H1 (cell line): ENCODE measurements at regions not wholly inside any gene's neighbourhood (a gene's known extent, or its start where the extent isn't known, plus 50 kb on each side); places are given as distances from the start of the nearest gene placed in this dataset.
A peak's percentile ranks its signal among the peaks of the same experiment; 100 is the strongest.

ENCODE experiments used
- CTCF ChIA-PET: fragments of 300-600 bp; sonication (Branson Sonifier 250); formaldehyde crosslinking; loops from one replicate; lab custom pipeline; 2021; ENCODE audit not compliant: partially characterized antibody; lab: Charles Lee
- POLR2A ChIA-PET: fragments of 300-600 bp; sonication (Branson Sonifier 250); formaldehyde crosslinking; loops from one replicate; lab custom pipeline; 2021; ENCODE audit warnings: inconsistent platforms; ENCODE audit not compliant: partially characterized antibody; lab: Charles Lee
- DNase-seq, 2 experiments: peaks; one replicate each; pipeline versions ENCODE4 v3.0.0 to v3.0.0-alpha.2; 2010 to 2022; ENCODE audit warnings: low spot score in 2 of 2, low read depth in 1 of 2, mixed read lengths in 1 of 2
- FAIRE-seq: peaks from 2 replicates; lab custom pipeline; 2011; peaks lifted over from hg19 to GRCh38; lab: Jason Lieb, UNC
- H2AFZ ChIP-seq: 2 replicates; pipeline ENCODE4 v1.8.1; 2012; ENCODE audit warnings: low read length, inconsistent platforms
- H2AK5ac ChIP-seq: 2 replicates; pipeline ENCODE4 v1.6.1; 2013; ENCODE audit warnings: low read depth, low read length
- H2BK120ac ChIP-seq: replicated peaks from 2 replicates; pipeline ENCODE3; 2013; ENCODE audit warnings: low read depth, low read length, inconsistent platforms
- H2BK12ac ChIP-seq: 2 replicates; pipeline ENCODE4 v1.6.1; 2013; ENCODE audit warnings: low read depth, low read length
- H2BK15ac ChIP-seq: 2 replicates; pipeline ENCODE4 v1.6.1; 2013; ENCODE audit warnings: low read length
- H2BK20ac ChIP-seq: 2 replicates; pipeline ENCODE4 v1.6.1; 2013; ENCODE audit warnings: low read length
- H2BK5ac ChIP-seq: 2 replicates; pipeline ENCODE4 v1.6.1; 2013; ENCODE audit warnings: low read depth, low read length
- H3K14ac ChIP-seq: 2 replicates; pipeline ENCODE4 v1.6.1; 2013; ENCODE audit warnings: inconsistent platforms; ENCODE audit not compliant: insufficient read length
- H3K18ac ChIP-seq: 2 replicates; pipeline ENCODE4 v1.6.1; 2013; ENCODE audit warnings: low read length; ENCODE audit errors: extremely low read depth
- H3K23ac ChIP-seq: 2 replicates; pipeline ENCODE4 v1.6.1; 2013; ENCODE audit warnings: inconsistent platforms; ENCODE audit not compliant: insufficient read length
- H3K23me2 ChIP-seq: 2 replicates; pipeline ENCODE4 v1.6.1; 2013; ENCODE audit warnings: low read depth, low read length
- H3K27ac ChIP-seq: 2 replicates; pipeline ENCODE4 v1.6.1; 2011; ENCODE audit warnings: low read depth, low read length, inconsistent platforms
- H3K27me3 ChIP-seq, 4 experiments: replicated peaks in 1 of 4; 1 replicate in 1 of 4; 2 replicates in 3 of 4; pipeline versions ENCODE4 v1.6.1 to v1.8.1; 2011 to 2013; ENCODE audit warnings: low read length in 3 of 4, mild to moderate bottlenecking in 3 of 4, inconsistent platforms in 2 of 4, mixed read lengths in 2 of 4, moderate library complexity in 1 of 4; ENCODE audit not compliant: control insufficient read depth in 3 of 4, insufficient read depth in 3 of 4; ENCODE audit errors: extremely low read depth in 1 of 4
- H3K36me3 ChIP-seq, 4 experiments: 2 replicates each; pipeline versions ENCODE4 v1.6.1 to v1.8.1; 2011 to 2013; ENCODE audit warnings: mild to moderate bottlenecking in 4 of 4, low read length in 3 of 4, moderate library complexity in 2 of 4, control low read depth in 1 of 4, inconsistent platforms in 1 of 4; ENCODE audit not compliant: insufficient read depth in 4 of 4, control insufficient read depth in 2 of 4
- H3K4ac ChIP-seq: replicated peaks from 2 replicates; pipeline ENCODE3; 2013; ENCODE audit warnings: low read length, low read depth, mixed read lengths, inconsistent platforms; ENCODE audit not compliant: insufficient read length
- H3K4me1 ChIP-seq, 4 experiments: replicated peaks in 1 of 4; 1 replicate in 1 of 4; 2 replicates in 3 of 4; pipeline versions ENCODE4 v1.6.1 to v1.8.1; 2011 to 2013; ENCODE audit warnings: low read length in 3 of 4, inconsistent platforms in 2 of 4, mixed read lengths in 1 of 4; ENCODE audit not compliant: insufficient read depth in 4 of 4, control insufficient read depth in 3 of 4
- H3K4me2 ChIP-seq, 2 experiments: 2 replicates each; pipeline versions ENCODE4 v1.6.1 to v1.8.1; 2011 to 2013; ENCODE audit warnings: low read depth in 2 of 2, low read length in 2 of 2, control low read depth in 1 of 2, inconsistent platforms in 1 of 2, mild to moderate bottlenecking in 1 of 2; ENCODE audit not compliant: insufficient read depth in 1 of 2
- H3K4me3 ChIP-seq, 4 experiments: fragments of 200-600, 300-600 bp in 1 of 4; sonication (generic), shearing (Covaris generic), sonication (Bioruptor Twin) in 1 of 4; 2 replicates each; pipeline versions ENCODE4 v1.5.1 to v1.8.1; 2011 to 2016; ENCODE audit warnings: low read length in 4 of 4, low read depth in 3 of 4, control low read depth in 2 of 4, inconsistent platforms in 2 of 4, mild to moderate bottlenecking in 2 of 4, mixed read lengths in 1 of 4, moderate library complexity in 1 of 4; ENCODE audit not compliant: insufficient read depth in 2 of 4; ENCODE audit errors: extremely low read depth in 1 of 4
- H3K56ac ChIP-seq: replicated peaks from 2 replicates; pipeline ENCODE3; 2013; ENCODE audit warnings: low read depth, mild to moderate bottlenecking, mixed read lengths, low read length, inconsistent platforms; ENCODE audit not compliant: insufficient read length
- H3K79me1 ChIP-seq: 2 replicates; pipeline ENCODE4 v1.6.1; 2013; ENCODE audit warnings: low read depth, low read length, control low read depth
- H3K79me2 ChIP-seq, 2 experiments: 2 replicates each; pipeline versions ENCODE4 v1.6.1 to v1.8.1; 2012 to 2013; ENCODE audit warnings: low read length in 2 of 2, mild to moderate bottlenecking in 2 of 2, inconsistent platforms in 1 of 2; ENCODE audit not compliant: insufficient read depth in 2 of 2, control insufficient read depth in 1 of 2
- H3K9ac ChIP-seq, 4 experiments: replicated peaks in 1 of 4; 1 replicate in 1 of 4; 2 replicates in 3 of 4; pipeline versions ENCODE4 v1.6.1 to v1.8.1; 2011 to 2013; ENCODE audit warnings: low read depth in 3 of 4, low read length in 3 of 4, control low read depth in 2 of 4, mild to moderate bottlenecking in 2 of 4, moderate library complexity in 2 of 4, inconsistent platforms in 1 of 4; ENCODE audit errors: extremely low read depth in 1 of 4
- H3K9me3 ChIP-seq, 2 experiments: 2 replicates each; pipeline versions ENCODE4 v1.6.1 to v1.8.1; 2012 to 2013; ENCODE audit warnings: mild to moderate bottlenecking in 2 of 2, moderate library complexity in 2 of 2, control low read depth in 1 of 2, inconsistent platforms in 1 of 2, low read depth in 1 of 2, low read length in 1 of 2, mixed read lengths in 1 of 2; ENCODE audit not compliant: insufficient read depth in 2 of 2
- H4K20me1 ChIP-seq, 2 experiments: replicated peaks in 1 of 2; 2 replicates each; pipeline versions ENCODE3 to v1.8.1; 2011 to 2013; ENCODE audit warnings: inconsistent platforms in 2 of 2, low read length in 2 of 2, mild to moderate bottlenecking in 1 of 2; ENCODE audit not compliant: insufficient read depth in 2 of 2, control insufficient read depth in 1 of 2
- H4K5ac ChIP-seq: 2 replicates; pipeline ENCODE4 v1.6.1; 2013; ENCODE audit warnings: low read length, low read depth, mixed read lengths, inconsistent platforms; ENCODE audit not compliant: insufficient read length
- H4K8ac ChIP-seq: 2 replicates; pipeline ENCODE4 v1.8.0; 2013; ENCODE audit warnings: mild to moderate bottlenecking, moderate library complexity, low read length, inconsistent platforms; ENCODE audit not compliant: insufficient read depth; ENCODE audit errors: extremely low read depth
- H4K91ac ChIP-seq: replicated peaks from 2 replicates; pipeline ENCODE3; 2013; ENCODE audit warnings: low read length, mixed read lengths, inconsistent platforms; ENCODE audit not compliant: insufficient read length
- CREB1 ChIP-seq: IDR thresholded peaks from 2 replicates; pipeline ENCODE4 v1.6.1; 2012; ENCODE audit warnings: inconsistent platforms
- EP300 ChIP-seq, 2 experiments: IDR thresholded peaks; 1 replicate in 1 of 2; 2 replicates in 1 of 2; pipeline ENCODE4 v1.6.1; 2011 to 2012; ENCODE audit warnings: low read depth in 2 of 2, low read length in 2 of 2, mild to moderate bottlenecking in 2 of 2, borderline replicate concordance in 1 of 2, inconsistent platforms in 1 of 2, moderate library complexity in 1 of 2
- FOSL1 ChIP-seq: IDR thresholded peaks from 2 replicates; pipeline ENCODE4 v1.6.1; 2011; ENCODE audit warnings: mild to moderate bottlenecking, low read depth, low read length, moderate library complexity; ENCODE audit not compliant: insufficient read depth
- HDAC6 ChIP-seq: IDR thresholded peaks from one replicate; pipeline ENCODE4 v1.7.1; 2012; ENCODE audit warnings: low read depth, mild to moderate bottlenecking, inconsistent platforms, low read length, moderate library complexity
- KDM1A ChIP-seq: fragments of 200-600, 300-600 bp; sonication (generic); IDR thresholded peaks from 2 replicates; pipeline ENCODE4 v1.7.1; 2016; ENCODE audit warnings: mild to moderate bottlenecking, low read length, borderline replicate concordance
- MAFK ChIP-seq: IDR thresholded peaks from 2 replicates; pipeline ENCODE4 v1.6.1; 2012; ENCODE audit warnings: low read depth, mild to moderate bottlenecking, improper control_type of control experiment, low read length
- RNF2 ChIP-seq: fragments of 200-900, 300-1000 bp; sonication (generic); IDR thresholded peaks from 2 replicates; pipeline ENCODE4 v1.7.1; 2016; ENCODE audit warnings: borderline replicate concordance, low read depth, mild to moderate bottlenecking, antibody characterized with exemption, low read length; ENCODE audit not compliant: poor library complexity, severe bottlenecking; ENCODE audit errors: missing control alignments
- RXRA ChIP-seq: IDR thresholded peaks from 2 replicates; pipeline ENCODE4 v1.6.1; 2011; ENCODE audit warnings: low read depth, mild to moderate bottlenecking, low read length, moderate library complexity; ENCODE audit not compliant: insufficient read depth
- WGBS, 2 experiments: shearing (Covaris generic) in 1 of 2; methylation state at CpG; one replicate each; pipeline versions ENCODE4 v1.1.6 to v1.1.7; 2013 to 2015; ENCODE audit warnings: low lambda C conversion rate in 2 of 2, mixed read lengths in 2 of 2, inconsistent platforms in 1 of 2, low coverage in 1 of 2, missing lambda C conversion rate in 1 of 2; ENCODE audit not compliant: insufficient replicate concordance in 2 of 2, insufficient coverage in 1 of 2, insufficient read length in 1 of 2; ENCODE audit errors: extremely low coverage in 1 of 2, missing lambda C conversion rate in 1 of 2; 5-methylcytosine and 5-hydroxymethylcytosine counted together
- TF ChIP-seq, protein P1 (sequence below): IDR thresholded peaks from 2 replicates; pipeline ENCODE4 v1.6.1; 2011; ENCODE audit warnings: low read length, improper control_type of control experiment
- TF ChIP-seq, protein P2 (sequence below): IDR thresholded peaks from 2 replicates; pipeline ENCODE4 v1.6.1; 2012; ENCODE audit warnings: low read length, inconsistent platforms

DNA sequence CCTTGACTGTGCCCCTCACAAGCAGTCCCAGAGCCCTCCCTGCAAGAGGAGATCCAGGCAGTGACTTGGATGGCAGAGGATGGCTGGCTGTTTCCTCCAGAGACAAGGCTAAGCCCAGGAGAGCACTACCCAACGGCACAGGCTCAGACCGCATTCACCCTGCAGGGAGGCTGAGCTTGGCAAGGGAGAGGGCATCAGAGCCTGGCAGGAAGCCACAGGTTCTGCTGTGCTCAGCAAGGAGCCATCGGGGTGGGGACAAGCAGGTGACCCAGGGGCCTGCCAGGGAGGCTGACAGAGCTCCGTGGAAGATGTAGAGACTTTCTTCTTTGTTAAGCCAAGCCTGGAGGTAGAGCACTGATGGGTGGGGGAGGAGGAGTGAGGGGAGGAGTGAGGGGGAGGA, 159.2 kb upstream of the CST7 start:
- FAIRE-seq (no peak), DNase-seq (no peak)
- H3K18ac ChIP-seq: no peak overlapping the region
- H3K56ac ChIP-seq: no peak overlapping the region
- H2BK120ac ChIP-seq: no peak overlapping the region
- no peaks in the 10 kb centered on the region for H3K9me3 ChIP-seq
- no peak overlapping the region for H4K8ac ChIP-seq
- H3K4ac ChIP-seq: no peak overlapping the region
- H3K23ac ChIP-seq: no peak overlapping the region
- H3K4me3 ChIP-seq: no peak overlapping the region
- no peak overlapping the region; the same call in 1 of the 2 replicates for H2BK12ac ChIP-seq
- CTCF ChIA-PET: interaction anchor here (1.4 to 2.6 kb wide), 5 partner anchors 11 to 389 kb away, joined by 3 to 13 read pairs (median 11); no protein-coding TSS in a partner anchor
- H3K79me2 ChIP-seq: no peaks in the 10 kb centered on the region
- no peak overlapping the region for H3K14ac ChIP-seq
- no peak overlapping the region for H3K9ac ChIP-seq
- no peak overlapping the region for H3K27ac ChIP-seq
- H3K36me3 ChIP-seq: no peaks in the 10 kb centered on the region
- no peaks in the 10 kb centered on the region for H3K23me2 ChIP-seq
- H2BK5ac ChIP-seq: no peak overlapping the region
- H2BK15ac ChIP-seq: peak overlapping the region; percentile 40; the same call in 1 of the 2 replicates
- H4K20me1 ChIP-seq: no peaks in the 10 kb centered on the region
- H2BK20ac ChIP-seq: no peak overlapping the region
- peaks cover 0 to 9% (median 5%) of the 10 kb centered on the region in 4 experiments; a peak in 3 of 7 replicates for H3K4me1 ChIP-seq
- H4K91ac ChIP-seq: peak overlapping the region; percentile 34
- POLR2A ChIA-PET: no interaction called here
- H3K27me3 ChIP-seq: no peaks in the 10 kb centered on the region
- no peak overlapping the region for H4K5ac ChIP-seq
- no peaks in the 10 kb centered on the region for H3K79me1 ChIP-seq
- peak overlapping the region; percentile 58; the same call in 1 of the 2 replicates for H2AFZ ChIP-seq
- 76% methylated on average over 4 of the region's 4 CpGs; no CpG with 5 or more reads in 1 of the 2 experiments for whole genome bisulfite sequencing, 2 experiments
- H2AK5ac ChIP-seq: no peak overlapping the region; the same call in 1 of the 2 replicates
- peak overlapping the region in 1 of 2 experiments; percentile 28; a peak in 1 of 4 replicates for H3K4me2 ChIP-seq
- TF ChIP-seq RNF2: no peak
- no peak for TF ChIP-seq HDAC6
- TF ChIP-seq KDM1A: no peak
- TF ChIP-seq RXRA: no peak
- TF ChIP-seq, protein P1, sequence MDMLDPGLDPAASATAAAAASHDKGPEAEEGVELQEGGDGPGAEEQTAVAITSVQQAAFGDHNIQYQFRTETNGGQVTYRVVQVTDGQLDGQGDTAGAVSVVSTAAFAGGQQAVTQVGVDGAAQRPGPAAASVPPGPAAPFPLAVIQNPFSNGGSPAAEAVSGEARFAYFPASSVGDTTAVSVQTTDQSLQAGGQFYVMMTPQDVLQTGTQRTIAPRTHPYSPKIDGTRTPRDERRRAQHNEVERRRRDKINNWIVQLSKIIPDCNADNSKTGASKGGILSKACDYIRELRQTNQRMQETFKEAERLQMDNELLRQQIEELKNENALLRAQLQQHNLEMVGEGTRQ: no peak
- TF ChIP-seq CREB1: no peak
- no peak for TF ChIP-seq EP300 (IDR thresholded peaks at IDR 0.05; ENCODE audit: borderline replicate concordance in 1 of 2, low read depth in 2 of 2, low read length in 2 of 2)
- no peak for TF ChIP-seq FOSL1
- TF ChIP-seq, protein P2, sequence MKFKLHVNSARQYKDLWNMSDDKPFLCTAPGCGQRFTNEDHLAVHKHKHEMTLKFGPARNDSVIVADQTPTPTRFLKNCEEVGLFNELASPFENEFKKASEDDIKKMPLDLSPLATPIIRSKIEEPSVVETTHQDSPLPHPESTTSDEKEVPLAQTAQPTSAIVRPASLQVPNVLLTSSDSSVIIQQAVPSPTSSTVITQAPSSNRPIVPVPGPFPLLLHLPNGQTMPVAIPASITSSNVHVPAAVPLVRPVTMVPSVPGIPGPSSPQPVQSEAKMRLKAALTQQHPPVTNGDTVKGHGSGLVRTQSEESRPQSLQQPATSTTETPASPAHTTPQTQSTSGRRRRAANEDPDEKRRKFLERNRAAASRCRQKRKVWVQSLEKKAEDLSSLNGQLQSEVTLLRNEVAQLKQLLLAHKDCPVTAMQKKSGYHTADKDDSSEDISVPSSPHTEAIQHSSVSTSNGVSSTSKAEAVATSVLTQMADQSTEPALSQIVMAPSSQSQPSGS: no peak
- no peak for TF ChIP-seq MAFK
